Activated naive CD4-positive, alpha-beta T cell treated with anti-CD3 and anti-CD28 coated beads for 36 hours (primary cell): ENCODE measurements at regions not wholly inside any gene's neighbourhood (a gene's known extent, or its start where the extent isn't known, plus 50 kb on each side); places are given as distances from the start of the nearest gene placed in this dataset.

Experiments
- CTCF ChIA-PET: fragments of 350-600 bp; sonication (Branson Sonifier 250); formaldehyde crosslinking; loops from one replicate; lab custom pipeline; 2021; ENCODE audit warnings: antibody characterized with exemption; lab: Charles Lee
- DNase-seq: peaks from one replicate; pipeline ENCODE4 v3.0.0-alpha.2; 2020
- H3K27ac Mint-ChIP-seq: one replicate; pipeline ENCODE4 v1.8.0; 2021; ENCODE audit warnings: mild to moderate bottlenecking, mixed read lengths
- H3K27me3 Mint-ChIP-seq: one replicate; pipeline ENCODE4 v1.8.0; 2021; ENCODE audit warnings: low read depth, mixed read lengths
- H3K36me3 Mint-ChIP-seq: one replicate; pipeline ENCODE4 v1.8.0; 2021; ENCODE audit warnings: low read depth, mixed read lengths
- H3K4me1 Mint-ChIP-seq: one replicate; pipeline ENCODE4 v1.8.0; 2021; ENCODE audit warnings: low read depth, mixed read lengths
- H3K4me3 Mint-ChIP-seq: one replicate; pipeline ENCODE4 v1.8.0; 2021; ENCODE audit warnings: mild to moderate bottlenecking, moderate library complexity, mixed read lengths
- H3K9me3 Mint-ChIP-seq: one replicate; pipeline ENCODE4 v1.8.0; 2021; ENCODE audit warnings: mixed read lengths
- intact Hi-C: fragments of 100-400 bp; cut with micrococcal nuclease; formaldehyde crosslinking; loops from one replicate; pipeline ENCODE4 v1.15.1; 2023

GRCh38 chr18:7288544-7288943, 57.7 kb downstream of the LRRC30 start:
- no peak overlapping the region for H3K27ac Mint-ChIP-seq
- no peak overlapping the region for H3K4me3 Mint-ChIP-seq
- H3K9me3 Mint-ChIP-seq, result peaks cover 3% of the 10 kb centered on the region
- H3K36me3 Mint-ChIP-seq, result no peaks in the 10 kb centered on the region
- no peaks in the 10 kb centered on the region for H3K27me3 Mint-ChIP-seq
- CTCF ChIA-PET, result no interaction called here
- no peaks in the 10 kb centered on the region for H3K4me1 Mint-ChIP-seq
- intact Hi-C loops, result no loop called here
- no peak for DNase-seq

- H3K4me3 Mint-ChIP-seq, result no peak overlapping the region
- intact Hi-C loops, result no loop called here
- CTCF ChIA-PET, result no interaction called here
- no peaks in the 10 kb centered on the region for H3K36me3 Mint-ChIP-seq
- H3K27ac Mint-ChIP-seq, result no peak overlapping the region
- no peaks in the 10 kb centered on the region for H3K27me3 Mint-ChIP-seq
- peaks cover 7% of the 10 kb centered on the region for H3K9me3 Mint-ChIP-seq
- DNase-seq, result no peak
- no peaks in the 10 kb centered on the region for H3K4me1 Mint-ChIP-seq
These were observed 59.2 kb downstream of the LRRC30 start for GRCh38 chr18:7290077-7290476.

GRCh38 chr18:7291046-7291445, 60.2 kb downstream of the LRRC30 start:
- no peaks in the 10 kb centered on the region for H3K4me1 Mint-ChIP-seq
- no peaks in the 10 kb centered on the region for H3K27me3 Mint-ChIP-seq
- H3K27ac Mint-ChIP-seq, result no peak overlapping the region
- no peak overlapping the region for H3K4me3 Mint-ChIP-seq
- CTCF ChIA-PET, result no interaction called here
- no peak for DNase-seq
- H3K36me3 Mint-ChIP-seq, result no peaks in the 10 kb centered on the region
- peaks cover 11% of the 10 kb centered on the region for H3K9me3 Mint-ChIP-seq
- intact Hi-C loops, result no loop called here

- Mint-ChIP-seq H3K4me1 (no peaks in the 10 kb centered on the region), H3K27ac (no peak overlapping the region), H3K4me3 (no peak overlapping the region), H3K27me3 (no peaks in the 10 kb centered on the region), H3K36me3 (no peaks in the 10 kb centered on the region), H3K9me3 (peaks cover 22% of the 10 kb centered on the region)
- intact Hi-C loops, result no loop called here
- CTCF ChIA-PET, result no interaction called here
- no peak for DNase-seq
These were observed 67.3 kb downstream of the LRRC30 start for GRCh38 chr18:7298149-7298548.

- DNase-seq, result no peak
- CTCF ChIA-PET, result no interaction called here
- Mint-ChIP-seq H3K4me1 (no peaks in the 10 kb centered on the region), H3K27me3 (peaks cover 2% of the 10 kb centered on the region), H3K36me3 (no peaks in the 10 kb centered on the region), H3K27ac (no peak overlapping the region), H3K9me3 (peaks cover 16% of the 10 kb centered on the region), H3K4me3 (no peak overlapping the region)
- intact Hi-C loops, result no loop called here
These were observed 70.2 kb downstream of the LRRC30 start for GRCh38 chr18:7301094-7301493.

GRCh38 chr18:7303316-7304060, 72.6 kb downstream of the LRRC30 start:
- Mint-ChIP-seq H3K9me3 (peaks cover 11% of the 10 kb centered on the region), H3K27ac (no peak overlapping the region), H3K4me1 (no peaks in the 10 kb centered on the region), H3K36me3 (no peaks in the 10 kb centered on the region), H3K4me3 (no peak overlapping the region), H3K27me3 (peaks cover 2% of the 10 kb centered on the region)
- CTCF ChIA-PET, result no interaction called here
- intact Hi-C loops, result no loop called here
- no peak for DNase-seq

- CTCF ChIA-PET, result no interaction called here
- intact Hi-C loops, result no loop called here
These were observed 73.1 kb downstream of the LRRC30 start for GRCh38 chr18:7304061-7304370.

GRCh38 chr18:7305416-7305815, 74.5 kb downstream of the LRRC30 start:
- Mint-ChIP-seq H3K27me3 (peaks cover 2% of the 10 kb centered on the region), H3K9me3 (peaks cover 2% of the 10 kb centered on the region), H3K4me3 (no peak overlapping the region), H3K4me1 (no peaks in the 10 kb centered on the region), H3K27ac (no peak overlapping the region), H3K36me3 (no peaks in the 10 kb centered on the region)
- DNase-seq, result no peak
- intact Hi-C loops, result no loop called here
- CTCF ChIA-PET, result no interaction called here

More at GRCh38 chr18:7304061-7304370, 73.1 kb downstream of the LRRC30 start:
- DNase-seq, result no peak
- H3K27me3 Mint-ChIP-seq, result peaks cover 2% of the 10 kb centered on the region
- no peaks in the 10 kb centered on the region for H3K4me1 Mint-ChIP-seq
- peaks cover 11% of the 10 kb centered on the region for H3K9me3 Mint-ChIP-seq
- no peak overlapping the region for H3K4me3 Mint-ChIP-seq
- no peak overlapping the region for H3K27ac Mint-ChIP-seq
- H3K36me3 Mint-ChIP-seq, result no peaks in the 10 kb centered on the region

- DNase-seq, result no peak
- CTCF ChIA-PET, result no interaction called here
- Mint-ChIP-seq H3K36me3 (no peaks in the 10 kb centered on the region), H3K4me1 (no peaks in the 10 kb centered on the region), H3K27me3 (peaks cover 2% of the 10 kb centered on the region), H3K4me3 (no peak overlapping the region), H3K27ac (no peak overlapping the region), H3K9me3 (peaks cover 2% of the 10 kb centered on the region)
- intact Hi-C loops, result no loop called here
These were observed 76.1 kb downstream of the LRRC30 start for GRCh38 chr18:7307030-7307429.

GRCh38 chr18:7307526-7307925, 76.6 kb downstream of the LRRC30 start:
- Mint-ChIP-seq H3K9me3 (peaks cover 2% of the 10 kb centered on the region), H3K36me3 (no peaks in the 10 kb centered on the region), H3K4me1 (no peaks in the 10 kb centered on the region), H3K4me3 (no peak overlapping the region), H3K27me3 (peaks cover 2% of the 10 kb centered on the region), H3K27ac (no peak overlapping the region)
- no peak for DNase-seq
- CTCF ChIA-PET, result no interaction called here
- intact Hi-C loops, result no loop called here

- DNase-seq, result no peak
- H3K9me3 Mint-ChIP-seq, result no peaks in the 10 kb centered on the region
- no peak overlapping the region for H3K27ac Mint-ChIP-seq
- no peak overlapping the region for H3K4me3 Mint-ChIP-seq
- H3K4me1 Mint-ChIP-seq, result no peaks in the 10 kb centered on the region
- no peaks in the 10 kb centered on the region for H3K36me3 Mint-ChIP-seq
- CTCF ChIA-PET, result no interaction called here
- intact Hi-C loops, result no loop called here
- H3K27me3 Mint-ChIP-seq, result no peaks in the 10 kb centered on the region
These were observed 86.9 kb downstream of the LRRC30 start for GRCh38 chr18:7317804-7318231.

- intact Hi-C loops, result no loop called here
- Mint-ChIP-seq H3K27ac (no peak overlapping the region), H3K27me3 (no peaks in the 10 kb centered on the region), H3K4me1 (no peaks in the 10 kb centered on the region), H3K36me3 (no peaks in the 10 kb centered on the region), H3K4me3 (no peak overlapping the region), H3K9me3 (no peaks in the 10 kb centered on the region)
- no peak for DNase-seq
- CTCF ChIA-PET, result no interaction called here
These were observed 88.3 kb downstream of the LRRC30 start for GRCh38 chr18:7319161-7319560.

GRCh38 chr18:7321831-7322230, 90.9 kb downstream of the LRRC30 start:
- no peak for DNase-seq
- intact Hi-C loops, result no loop called here
- H3K4me1 Mint-ChIP-seq, result no peaks in the 10 kb centered on the region
- no peak overlapping the region for H3K27ac Mint-ChIP-seq
- no peak overlapping the region for H3K4me3 Mint-ChIP-seq
- no peaks in the 10 kb centered on the region for H3K27me3 Mint-ChIP-seq
- CTCF ChIA-PET, result no interaction called here
- H3K36me3 Mint-ChIP-seq, result no peaks in the 10 kb centered on the region
- no peaks in the 10 kb centered on the region for H3K9me3 Mint-ChIP-seq
